Inflammatory macrophage treated with lipopolysaccharide for 4 hours (primary cell): ENCODE measurements at regions not wholly inside any gene's neighbourhood (a gene's known extent, or its start where the extent isn't known, plus 50 kb on each side); places are given as distances from the start of the nearest gene placed in this dataset.

ENCODE experiments used
- DNase-seq: peaks from one replicate; pipeline ENCODE4 v3.0.0-alpha.2; 2020

DNA sequence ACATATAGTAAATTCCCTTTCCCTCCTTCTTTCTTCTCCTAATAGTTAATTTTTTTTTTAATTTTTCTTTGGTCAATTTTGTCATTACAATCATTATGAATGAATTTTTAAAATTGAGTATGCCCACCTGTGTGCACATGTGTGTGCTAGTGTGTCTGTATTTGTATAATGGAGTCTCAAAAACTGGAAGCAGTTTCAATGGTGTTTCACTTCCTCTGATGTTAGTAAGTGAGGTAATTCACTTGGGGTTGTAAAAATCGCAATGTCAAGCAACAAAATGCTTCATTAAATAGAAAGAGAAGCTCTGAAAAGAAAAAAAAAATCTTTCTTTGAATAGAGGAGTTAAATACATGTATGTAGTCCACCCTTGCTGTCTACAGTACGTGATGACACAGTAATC lies 1467.6 kb upstream of the NUDT12 start:
- DNase-seq, result no peak

DNA sequence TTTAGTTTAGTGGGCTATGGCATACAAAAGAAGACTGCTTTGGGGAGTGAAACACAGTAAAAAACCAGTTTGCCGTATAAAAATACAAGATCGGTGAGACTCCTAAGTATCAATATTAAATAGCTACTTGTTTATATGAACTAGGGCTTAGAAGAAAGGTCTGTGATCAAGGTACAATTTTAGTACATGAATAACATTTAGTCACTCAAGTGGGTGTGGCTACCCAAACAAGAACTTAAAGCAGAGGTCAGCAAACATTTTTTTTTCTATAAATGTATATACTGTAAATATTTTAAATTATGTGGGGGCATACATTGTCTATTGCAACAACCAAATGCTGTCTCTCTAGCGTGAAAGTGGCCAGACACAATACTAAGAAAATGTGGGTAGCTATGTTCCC lies 1452.5 kb upstream of the NUDT12 start:
- no peak for DNase-seq

DNA sequence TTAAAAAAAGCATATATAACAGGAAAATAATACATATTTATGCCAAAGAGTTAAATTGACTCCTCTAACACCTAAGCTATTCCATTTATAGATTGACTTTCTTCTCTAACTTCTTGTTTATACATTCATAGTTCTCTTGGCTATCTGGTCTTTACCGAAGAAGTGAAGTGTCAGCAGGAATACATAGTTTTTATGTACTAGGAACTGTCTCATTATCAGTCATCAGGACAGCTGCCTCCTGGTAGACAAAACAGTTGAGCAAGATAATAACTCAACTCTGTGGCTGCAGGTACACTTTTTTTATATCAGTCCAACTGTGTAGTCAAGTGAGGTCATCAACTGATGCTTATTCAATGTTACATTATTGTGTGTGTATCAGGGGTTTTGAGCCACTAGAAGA lies 1436.0 kb upstream of the NUDT12 start:
- no peak for DNase-seq

DNA sequence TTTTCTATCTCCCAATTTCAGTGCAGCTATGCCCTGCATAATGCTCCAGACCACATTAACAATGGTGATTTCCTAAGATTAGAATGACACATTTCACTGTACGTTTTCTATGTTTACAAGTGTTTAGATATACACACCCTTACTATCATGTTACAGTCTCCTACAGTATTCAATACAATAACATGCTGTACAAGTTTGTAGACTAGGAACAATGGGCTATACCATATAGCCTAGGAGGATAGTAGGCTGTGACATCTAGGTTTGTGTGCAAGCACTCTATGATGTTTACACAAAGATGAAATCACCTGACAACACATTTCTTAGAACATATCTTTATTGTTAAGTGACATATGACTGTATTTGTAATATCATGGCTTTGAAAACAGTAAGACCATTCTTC lies 1435.6 kb upstream of the NUDT12 start:
- DNase-seq, result no peak

DNA sequence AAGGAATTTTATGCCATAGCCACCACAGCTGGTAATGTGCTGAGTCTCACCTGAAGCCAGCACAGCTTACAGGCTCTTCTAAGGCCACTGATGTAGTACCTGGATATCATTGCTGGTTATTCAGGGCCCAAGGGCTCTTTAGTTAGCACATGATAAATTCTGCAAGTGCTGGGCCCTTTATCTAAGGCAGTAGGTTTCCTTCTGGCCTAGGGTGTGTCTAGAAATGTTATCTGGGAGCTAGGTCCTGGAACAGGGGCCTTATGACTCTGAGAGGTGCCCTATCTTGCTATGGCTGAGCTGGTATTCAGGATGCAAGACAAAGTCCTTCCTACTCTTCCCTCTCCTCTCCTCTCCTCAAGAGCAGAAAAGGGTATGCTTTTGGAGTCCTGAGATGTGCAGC lies 1424.5 kb upstream of the NUDT12 start:
- DNase-seq, result no peak

DNA sequence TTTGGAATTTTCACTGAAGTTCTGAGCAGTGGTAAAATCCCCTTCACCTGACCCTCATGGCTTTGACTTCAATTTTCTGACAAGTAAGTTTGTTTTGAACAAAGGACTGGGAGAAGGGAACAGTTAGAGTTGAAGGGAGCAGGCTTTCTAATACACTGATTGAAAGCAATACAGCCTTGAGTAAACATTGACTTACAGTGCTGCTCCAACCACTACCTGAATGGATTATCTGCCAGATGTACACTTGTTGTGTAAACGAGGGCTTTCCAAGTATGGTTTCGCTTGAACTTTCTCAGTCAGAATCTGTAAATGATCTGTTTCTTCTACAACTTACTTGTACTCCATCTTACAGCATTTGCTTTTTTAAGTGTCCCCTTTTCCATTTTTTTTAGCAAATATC lies 1414.9 kb upstream of the NUDT12 start:
- no peak for DNase-seq

DNA sequence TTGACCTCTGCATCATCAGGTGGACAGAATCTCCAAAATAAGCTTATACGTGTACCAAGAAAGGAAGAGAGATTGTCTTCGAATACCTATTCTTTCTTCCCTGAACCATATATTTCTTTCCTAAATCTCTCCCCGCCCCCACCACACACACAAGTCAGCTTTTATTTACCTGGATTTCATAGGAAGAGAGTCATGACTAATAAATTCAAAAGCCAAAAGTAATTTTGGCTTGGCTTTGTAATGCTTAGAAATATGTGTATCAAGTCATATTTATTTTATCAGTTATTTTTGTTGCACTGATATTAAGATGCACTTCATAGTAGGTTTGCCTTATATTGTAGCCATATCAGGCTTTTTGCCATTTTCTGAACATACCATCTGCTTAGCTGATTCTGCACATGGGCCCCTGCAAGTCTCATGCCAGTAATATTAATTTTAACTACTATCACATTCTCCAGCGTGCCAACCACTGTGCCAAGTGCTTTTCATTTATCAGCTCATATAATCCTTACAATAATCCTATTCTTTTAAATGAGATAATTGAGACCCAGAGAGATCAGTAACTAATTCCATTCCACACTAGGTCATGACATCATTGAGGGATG lies 1405.3 kb upstream of the NUDT12 start:
- DNase-seq, result no peak

DNA sequence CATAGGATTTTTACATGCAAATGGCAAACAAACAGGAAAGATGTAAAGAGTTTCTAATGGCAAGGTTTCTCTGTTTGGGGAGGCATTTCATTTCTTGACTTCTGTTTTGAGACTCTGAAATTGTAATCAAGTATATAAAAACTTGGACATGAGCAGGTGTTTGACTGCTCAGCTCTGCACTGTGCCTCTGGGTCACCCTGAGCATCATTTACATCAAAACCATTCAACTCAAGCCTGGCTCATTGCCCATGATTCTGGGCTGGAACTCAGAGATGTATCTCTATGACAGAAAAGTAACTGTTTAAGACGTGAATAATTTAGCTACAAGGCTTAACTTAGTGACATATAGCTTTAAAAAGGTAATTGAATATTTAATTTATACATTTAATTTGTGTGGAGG lies 1402.4 kb upstream of the NUDT12 start:
- DNase-seq, result no peak

DNA sequence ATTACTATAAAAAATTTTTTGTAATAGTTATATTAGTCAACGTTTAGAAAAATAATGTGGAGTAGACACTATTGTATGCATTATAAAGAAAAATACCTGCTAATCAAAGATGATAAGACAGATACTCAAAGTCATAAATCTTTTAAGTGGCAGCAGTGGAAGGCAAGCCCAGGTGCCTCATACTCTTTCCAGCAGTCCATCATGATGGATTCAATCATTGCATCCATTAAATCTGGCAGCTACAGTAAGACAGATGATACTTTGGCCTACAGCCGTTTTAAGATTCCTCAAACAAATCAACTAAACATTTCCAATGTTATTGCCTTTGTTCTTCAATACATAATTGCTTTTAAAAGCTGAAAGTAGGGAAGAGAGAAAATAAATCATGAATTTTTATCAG lies 1392.9 kb upstream of the NUDT12 start:
- DNase-seq, result no peak

DNA sequence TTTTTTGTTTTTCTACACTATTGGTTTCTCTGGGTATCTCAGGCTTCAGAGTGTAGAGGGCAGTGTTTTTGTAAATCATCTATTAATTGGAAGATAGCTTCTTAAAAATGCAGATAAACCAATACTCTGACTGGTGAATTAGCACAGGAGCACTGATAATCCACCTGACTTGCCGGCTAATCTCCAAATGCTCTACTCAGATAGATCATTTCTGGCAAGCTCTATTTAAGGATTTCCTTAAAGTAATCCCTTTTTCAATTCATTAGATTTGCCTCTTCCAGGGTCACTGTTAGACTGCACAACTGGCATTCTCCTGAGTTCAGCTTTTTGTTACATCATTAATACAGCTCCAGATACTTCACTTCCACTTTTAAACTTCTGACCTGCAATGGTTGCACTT lies 1390.3 kb upstream of the NUDT12 start:
- no peak for DNase-seq

DNA sequence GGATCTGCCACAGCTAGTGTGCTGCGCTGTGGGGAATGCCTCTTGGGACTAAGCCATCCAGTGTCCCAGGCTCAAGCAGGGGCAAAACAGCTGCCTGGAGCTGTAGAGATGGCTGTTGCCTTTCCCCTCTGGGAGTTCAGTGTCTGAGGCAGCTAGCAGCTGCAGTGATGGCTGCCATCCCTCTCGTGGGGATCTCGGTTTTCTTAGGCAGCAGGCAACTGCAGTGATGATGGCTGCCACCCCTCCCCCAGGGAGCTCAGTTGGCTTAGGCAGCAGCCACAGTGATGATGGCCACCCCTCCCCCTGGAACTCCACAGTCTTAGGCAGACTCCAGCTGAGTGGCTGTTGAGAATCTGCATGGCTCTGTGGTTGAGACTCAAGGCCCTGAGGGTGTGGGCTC lies 1389.2 kb upstream of the NUDT12 start:
- no peak for DNase-seq

DNA sequence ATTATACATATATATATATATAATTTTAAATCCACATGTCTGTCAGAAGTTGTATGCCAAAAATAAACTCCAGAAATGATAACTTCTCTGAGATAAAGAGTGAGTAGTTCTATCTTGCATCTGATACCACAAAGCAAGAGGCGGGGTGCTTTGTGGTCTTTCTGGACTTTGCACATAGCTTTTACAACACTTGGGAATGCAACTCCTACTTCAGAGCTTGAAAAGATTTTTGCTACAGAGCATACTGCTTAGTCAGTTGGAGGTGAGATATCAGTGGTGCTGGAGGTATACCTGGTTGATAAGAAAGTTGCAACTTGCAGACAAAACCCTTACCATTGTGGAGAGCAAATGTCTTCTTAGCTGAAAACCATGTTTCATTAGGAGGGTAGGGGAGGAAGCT lies 1384.5 kb upstream of the NUDT12 start:
- no peak for DNase-seq

DNA sequence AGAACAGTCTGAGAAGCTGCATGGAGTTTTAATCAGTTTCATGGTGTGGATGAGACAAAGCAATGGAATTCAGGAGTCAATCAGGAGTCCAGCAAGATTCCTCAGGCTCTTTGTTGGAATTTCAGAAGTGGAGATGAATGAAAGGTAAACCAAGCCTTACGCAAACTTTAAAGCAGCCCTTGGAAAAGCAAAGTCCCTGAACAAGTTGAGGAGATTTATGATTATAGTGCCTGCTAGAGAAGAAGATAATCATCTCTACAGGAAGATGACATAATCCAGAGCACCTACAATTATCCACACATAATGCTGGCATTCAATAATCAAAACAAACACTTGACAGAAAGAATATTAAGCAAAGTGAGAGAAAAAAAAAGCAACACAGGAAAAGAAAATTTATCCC lies 1380.1 kb upstream of the NUDT12 start:
- DNase-seq, result no peak

DNA sequence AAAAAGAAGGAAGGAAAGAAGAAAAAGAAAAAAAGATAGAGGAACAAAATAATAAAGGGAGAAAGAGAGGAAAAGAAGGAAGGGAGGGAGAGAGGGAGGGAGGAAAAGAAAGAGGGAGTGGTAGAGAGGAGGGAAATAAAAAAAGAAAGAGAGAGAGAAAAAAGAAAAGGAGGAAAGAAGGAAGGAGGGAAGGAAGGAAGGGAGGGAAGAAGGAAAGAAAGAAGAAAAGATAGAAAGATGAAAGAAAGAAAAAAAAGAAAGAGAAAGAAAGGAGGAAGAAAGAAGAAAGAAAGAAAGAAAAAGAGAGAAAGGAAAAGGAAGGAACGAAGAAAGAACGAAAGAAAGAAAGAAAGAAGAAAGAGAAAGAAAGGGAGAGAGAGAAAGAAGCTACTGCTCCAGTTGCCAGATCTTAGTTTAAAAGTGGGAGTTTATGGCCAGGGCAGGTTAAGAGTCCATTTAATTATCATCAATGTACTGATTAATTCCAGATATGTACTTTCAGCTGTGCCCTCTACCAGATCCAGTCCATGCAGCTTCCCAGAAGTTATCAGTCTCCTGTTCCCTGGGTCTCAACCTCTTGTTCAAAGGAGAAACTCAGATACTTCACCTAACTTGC lies 1378.5 kb upstream of the NUDT12 start:
- DNase-seq, result no peak

DNA sequence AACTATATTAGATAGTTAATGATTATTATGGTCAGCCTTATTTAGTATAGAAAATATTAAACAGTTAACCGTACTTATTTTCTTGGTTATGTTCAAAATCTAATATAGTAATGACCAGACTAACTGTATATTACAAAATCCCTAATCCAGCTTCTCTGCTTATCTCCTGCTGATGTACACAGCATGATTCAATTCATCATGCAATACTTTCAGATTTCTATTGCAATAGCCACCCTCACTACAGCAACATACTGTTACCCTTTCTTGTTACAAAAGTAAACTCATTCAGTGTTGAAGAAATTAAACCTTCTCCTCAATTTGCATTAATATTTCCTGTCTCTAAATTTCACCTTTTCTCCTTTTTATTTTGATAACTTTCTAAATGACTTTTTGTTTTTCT lies 1375.0 kb upstream of the NUDT12 start:
- DNase-seq, result no peak

DNA sequence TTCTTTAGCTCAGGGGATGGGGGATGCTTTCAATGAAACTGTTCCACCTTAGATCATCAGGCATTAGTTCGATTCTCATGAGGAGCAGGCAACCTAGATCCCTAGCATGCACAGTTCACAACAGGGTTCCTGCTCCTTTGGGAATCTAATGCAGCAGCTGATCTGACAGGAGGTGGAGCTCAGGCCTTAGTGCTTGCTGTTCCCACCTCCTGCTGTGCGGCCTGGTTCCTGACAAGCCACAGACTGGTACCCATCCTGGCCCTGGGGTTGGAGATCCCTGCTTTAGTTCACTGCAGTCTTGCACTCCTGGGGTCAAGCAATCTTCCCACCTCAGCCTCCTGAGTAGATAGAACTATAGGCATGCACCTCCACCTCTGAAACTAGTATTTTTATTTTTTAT lies 1369.8 kb upstream of the NUDT12 start:
- DNase-seq, result no peak

DNA sequence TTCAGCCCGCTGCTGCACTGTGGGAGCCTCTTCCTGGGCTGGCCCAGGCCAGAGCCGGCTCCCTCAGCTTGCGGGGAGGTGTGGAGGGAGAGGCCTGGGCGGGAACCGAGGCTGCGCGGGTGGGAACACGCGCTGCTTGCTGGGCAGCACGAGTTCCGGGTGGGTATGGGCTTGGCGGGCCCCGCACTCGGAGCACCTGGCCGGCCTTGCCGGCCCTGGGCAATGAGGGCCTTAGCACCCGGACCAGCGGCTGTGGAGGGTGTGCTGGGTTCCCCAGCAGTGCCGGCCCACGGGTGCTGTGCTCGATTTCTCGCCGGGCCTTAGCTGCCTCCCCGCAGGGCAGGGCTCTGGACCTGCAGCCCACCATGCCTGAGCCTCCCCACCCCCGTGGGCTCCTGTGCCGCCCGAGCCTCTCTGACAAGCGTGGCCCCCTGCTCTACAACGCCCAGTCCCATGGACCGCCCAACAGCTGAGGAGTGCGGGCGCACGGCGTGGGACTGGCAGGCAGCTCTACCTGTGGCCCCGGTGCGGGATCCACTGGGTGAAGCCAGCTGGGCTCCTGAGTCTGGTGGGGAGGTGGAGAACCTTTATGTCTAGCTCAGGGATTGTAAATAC lies 1366.4 kb upstream of the NUDT12 start:
- no peak for DNase-seq

DNA sequence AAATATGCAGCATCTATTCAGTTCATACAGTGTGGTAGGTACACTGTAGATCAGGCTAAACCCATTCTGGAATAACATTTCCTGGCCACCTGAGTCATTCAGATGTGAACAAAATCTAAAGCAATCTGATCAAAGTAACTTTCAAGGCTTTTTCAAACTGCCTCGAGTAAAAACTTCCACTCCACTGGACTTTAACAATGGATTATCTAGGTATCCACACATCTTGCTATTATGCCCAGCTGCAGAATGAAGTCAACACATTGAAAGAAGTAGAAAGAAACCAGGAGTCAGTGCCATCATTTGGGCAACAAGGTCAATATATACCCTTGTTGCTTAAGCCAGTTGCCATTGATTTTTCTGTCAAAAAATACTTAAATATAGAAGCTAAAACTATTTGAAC lies 1352.6 kb upstream of the NUDT12 start:
- DNase-seq, result no peak

DNA sequence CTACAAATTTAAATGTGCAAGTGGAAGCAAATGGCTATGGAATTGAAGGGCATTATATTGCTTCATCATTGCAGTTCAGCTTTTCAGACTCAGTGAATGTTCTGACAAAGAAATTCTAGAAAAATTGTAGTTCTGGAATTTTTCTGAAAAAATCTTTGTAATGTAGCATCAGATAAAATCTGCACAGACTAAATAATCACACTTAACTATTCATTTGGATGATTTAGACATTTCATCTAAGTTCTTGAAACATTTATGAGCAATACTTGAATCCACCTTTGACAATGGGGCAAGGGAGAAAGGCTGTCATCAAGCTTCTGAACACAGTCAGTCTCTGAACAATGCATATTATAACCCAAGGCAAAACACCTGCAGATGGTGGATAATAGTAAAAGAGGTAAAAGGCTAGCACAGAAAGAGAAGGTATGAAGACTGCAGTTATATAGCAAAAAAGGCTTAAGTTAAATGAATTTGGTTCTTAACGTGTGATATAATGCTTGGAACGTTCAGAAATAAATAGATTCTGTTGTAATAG lies 1352.0 kb upstream of the NUDT12 start:
- no peak for DNase-seq

DNA sequence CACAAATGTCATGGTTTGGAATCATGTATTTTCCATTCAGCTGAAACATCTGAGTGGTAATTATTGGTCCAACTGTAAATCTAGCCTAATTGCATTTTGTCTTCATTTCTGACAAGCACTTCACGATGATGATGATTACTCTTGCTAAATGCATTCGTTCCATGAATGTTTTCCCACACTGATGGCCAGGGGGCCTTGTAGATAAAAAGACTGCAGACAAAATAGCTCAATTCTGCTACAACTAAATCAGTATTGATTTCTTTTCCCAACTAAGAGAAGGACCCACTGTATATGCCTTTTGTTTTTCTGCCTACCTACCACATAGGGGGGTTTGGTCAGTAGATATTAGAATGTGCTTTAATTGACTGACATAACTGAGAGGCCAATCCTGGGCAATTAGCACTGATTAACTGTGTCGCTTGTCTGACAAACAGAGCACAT lies 1351.3 kb upstream of the NUDT12 start:
- DNase-seq, result no peak

DNA sequence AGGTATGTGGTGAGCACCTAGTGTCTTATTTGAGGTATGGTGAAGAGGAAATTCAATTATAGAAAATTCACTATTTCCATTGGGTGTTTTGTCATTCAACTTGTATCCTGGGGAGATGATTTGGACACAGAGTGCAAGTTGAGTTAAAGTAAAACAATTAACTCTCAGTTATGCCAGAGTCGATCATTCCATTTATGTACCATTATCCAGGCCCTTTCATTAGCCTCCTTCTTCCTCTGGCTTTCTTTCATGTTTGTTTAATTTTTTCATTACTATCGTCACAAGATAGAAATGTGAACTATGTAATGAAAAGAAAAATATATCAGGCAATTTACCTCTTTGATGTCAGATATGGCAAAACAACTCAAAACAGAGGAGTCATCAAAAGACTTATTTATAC lies 1347.2 kb upstream of the NUDT12 start:
- no peak for DNase-seq

DNA sequence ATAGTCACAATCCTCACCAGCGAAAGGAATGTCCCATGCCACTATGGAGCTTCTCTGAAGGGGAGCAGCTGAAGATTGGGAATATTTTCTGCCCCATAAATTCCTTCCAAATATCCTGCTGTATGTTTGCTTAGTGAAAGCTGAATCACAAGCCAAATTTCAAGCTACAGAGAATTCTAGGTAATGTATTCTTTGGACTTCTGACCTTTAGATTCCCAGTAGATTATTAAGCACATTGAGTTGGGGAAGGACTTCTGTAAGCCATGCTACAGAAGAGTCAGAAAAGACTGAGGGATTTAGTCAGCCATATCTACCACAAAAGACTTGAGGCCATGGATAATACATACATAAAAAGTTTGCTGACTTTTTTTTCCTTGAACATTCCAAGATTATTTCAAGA lies 1342.0 kb upstream of the NUDT12 start:
- no peak for DNase-seq

DNA sequence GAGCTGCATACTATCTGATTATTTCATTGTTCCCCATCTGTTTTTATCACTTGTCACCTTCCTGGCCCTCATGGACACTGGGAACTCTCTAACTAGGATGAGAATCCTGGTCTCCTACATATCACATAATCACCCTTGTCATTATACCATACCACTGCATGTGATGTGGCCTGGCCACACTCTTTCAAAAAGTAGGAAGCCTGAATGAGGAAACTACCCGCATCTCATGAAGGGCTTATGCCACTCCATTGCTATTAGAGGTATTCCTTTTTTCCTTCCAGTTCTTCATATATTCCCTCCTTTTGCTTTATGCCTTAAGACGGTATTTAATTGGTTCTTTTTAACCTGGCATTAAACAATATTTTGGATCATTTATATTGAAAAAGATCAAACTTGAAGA lies 1341.4 kb upstream of the NUDT12 start:
- DNase-seq, result no peak

DNA sequence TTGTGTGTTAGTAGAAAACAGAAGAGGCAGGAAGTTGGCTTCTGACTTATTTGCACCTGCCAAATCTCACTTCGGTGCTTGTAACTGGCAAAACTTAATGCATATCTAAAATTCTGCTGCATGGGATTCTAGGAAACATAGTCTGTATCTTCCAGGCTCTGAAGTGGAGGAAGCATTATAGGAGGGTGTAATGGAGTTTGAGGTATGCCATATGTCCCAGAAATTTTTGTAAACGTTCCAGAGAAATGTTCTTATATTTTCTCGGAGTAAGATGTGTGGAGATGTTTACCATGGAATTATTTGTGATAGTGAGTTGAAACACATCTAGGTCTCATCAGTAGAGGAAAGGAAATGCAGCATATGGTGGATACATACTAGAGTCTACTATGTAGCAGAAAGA lies 1329.0 kb upstream of the NUDT12 start:
- DNase-seq, result no peak

DNA sequence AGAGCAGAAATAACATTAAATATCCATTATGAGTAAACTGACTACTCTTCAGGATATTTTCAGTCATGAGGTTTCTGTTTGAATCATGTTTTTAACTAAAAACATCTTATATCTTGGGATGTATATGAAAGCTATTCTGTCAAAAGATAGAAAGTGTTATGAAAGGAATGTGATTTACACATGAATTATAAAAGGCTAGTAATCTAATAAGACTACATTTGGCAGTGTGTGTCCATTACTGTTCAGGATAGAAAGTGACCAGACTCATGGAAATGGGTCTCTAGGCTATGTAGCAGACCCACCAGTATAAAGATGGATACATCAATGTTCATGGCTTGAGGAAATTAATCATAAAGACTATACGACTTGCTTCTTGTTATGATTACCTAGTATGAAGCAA lies 1328.2 kb upstream of the NUDT12 start:
- DNase-seq, result no peak
